GM13977 (cell line): ENCODE measurements at regions not wholly inside any gene's neighbourhood (a gene's known extent, or its start where the extent isn't known, plus 50 kb on each side); places are given as distances from the start of the nearest gene placed in this dataset.

ENCODE experiments used
- DNase-seq: peaks from one replicate; pipeline ENCODE4 v3.0.0; 2012; ENCODE audit warnings: low spot score
- in situ Hi-C: fragments of 300-500 bp; cut with MboI; formaldehyde crosslinking; loops from one replicate; pipeline ENCODE4 v1.12.0; 2022; ENCODE audit warnings: low sequenced_read_pairs, low pct_unique_long_range_greater_than_20kb, mixed read lengths, inconsistent platforms; ENCODE audit not compliant: unreplicated experiment
- TF ChIP-seq, protein P1 (sequence below): IDR thresholded peaks from 2 replicates; pipeline ENCODE4 v1.5.1; 2012; ENCODE audit warnings: mild to moderate bottlenecking, control low read depth; ENCODE audit not compliant: insufficient read depth; ENCODE audit errors: extremely low read depth, missing control alignments

DNA sequence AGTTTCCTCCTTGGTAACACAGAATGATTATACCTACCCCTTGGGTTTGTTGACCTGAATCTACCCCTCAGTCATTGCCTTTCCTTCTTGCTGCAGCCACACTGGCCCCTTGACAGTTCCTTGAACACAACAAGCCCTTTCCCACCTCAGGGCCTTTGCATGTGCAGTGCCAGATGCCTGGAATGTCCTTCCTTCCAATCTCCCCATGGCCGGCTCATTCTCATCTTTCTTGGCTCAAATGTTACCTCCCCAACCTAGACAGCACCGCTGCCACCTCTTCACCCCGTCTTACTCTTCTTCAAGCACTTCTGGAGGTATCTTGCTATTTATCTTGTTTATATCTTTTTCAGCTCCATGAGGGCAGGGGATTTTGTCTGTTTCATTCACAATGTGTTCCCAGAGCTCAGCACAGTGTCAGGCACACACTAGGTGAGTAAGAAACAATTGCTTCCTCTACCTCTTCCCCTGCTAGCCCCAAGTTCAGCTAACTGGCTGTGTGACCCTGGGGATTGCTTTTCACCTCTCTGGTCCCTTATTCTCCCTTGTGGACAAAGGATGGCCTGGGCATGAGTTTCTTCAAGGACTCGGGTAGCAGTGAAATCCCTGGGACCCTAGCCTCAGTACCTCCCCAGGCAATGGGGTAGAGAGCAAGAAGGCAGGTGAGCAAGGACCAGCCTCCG is 121.5 kb downstream of the CEBPB start:
- no peak for DNase-seq
- in situ Hi-C loops: no loop called here
- TF ChIP-seq, protein P1, sequence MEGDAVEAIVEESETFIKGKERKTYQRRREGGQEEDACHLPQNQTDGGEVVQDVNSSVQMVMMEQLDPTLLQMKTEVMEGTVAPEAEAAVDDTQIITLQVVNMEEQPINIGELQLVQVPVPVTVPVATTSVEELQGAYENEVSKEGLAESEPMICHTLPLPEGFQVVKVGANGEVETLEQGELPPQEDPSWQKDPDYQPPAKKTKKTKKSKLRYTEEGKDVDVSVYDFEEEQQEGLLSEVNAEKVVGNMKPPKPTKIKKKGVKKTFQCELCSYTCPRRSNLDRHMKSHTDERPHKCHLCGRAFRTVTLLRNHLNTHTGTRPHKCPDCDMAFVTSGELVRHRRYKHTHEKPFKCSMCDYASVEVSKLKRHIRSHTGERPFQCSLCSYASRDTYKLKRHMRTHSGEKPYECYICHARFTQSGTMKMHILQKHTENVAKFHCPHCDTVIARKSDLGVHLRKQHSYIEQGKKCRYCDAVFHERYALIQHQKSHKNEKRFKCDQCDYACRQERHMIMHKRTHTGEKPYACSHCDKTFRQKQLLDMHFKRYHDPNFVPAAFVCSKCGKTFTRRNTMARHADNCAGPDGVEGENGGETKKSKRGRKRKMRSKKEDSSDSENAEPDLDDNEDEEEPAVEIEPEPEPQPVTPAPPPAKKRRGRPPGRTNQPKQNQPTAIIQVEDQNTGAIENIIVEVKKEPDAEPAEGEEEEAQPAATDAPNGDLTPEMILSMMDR: no peak

DNA sequence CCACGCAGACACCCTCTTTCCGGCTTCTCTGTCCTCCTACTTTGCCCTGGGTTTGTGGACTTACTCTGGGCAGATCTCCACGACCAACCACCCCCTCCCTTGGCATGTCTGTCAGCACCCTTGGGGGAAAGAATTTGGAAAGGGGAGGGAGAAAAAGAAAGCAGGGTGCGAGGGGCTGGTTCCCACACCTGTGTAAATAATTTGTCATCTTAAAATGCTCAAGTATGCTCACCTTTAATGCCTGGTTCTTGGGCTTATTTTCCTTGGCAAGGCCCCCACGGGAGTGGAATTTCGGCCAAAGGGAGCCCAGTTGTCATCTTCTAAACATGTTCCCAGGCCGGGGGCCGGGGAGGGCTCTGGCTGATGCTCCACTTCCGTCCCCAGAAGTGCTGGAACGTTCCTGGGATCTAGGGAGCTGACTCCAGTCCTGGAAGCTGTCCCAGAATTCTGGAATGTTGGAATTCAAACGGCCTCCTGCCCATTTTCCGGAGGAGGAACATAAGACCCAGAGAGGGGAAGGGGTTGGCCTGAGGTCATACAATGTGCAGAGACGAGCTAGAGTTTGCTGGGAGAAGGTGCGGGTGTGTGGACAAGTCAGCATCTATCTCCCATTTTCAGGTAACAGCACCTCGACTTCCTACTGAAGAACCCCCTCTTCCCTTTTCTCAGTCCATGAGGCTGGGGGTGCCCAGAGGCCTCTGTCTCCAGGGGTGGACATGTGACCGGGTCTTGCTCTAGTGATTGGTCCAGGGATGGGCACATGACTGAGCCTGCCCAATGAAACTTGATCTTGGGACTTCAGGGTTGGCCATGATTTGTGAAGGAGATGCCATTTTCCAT is 122.3 kb downstream of the CEBPB start:
- TF ChIP-seq, protein P1: no peak
- no peak for DNase-seq
- in situ Hi-C loops: no loop called here

- in situ Hi-C loops: no loop called here
- TF ChIP-seq, protein P1: no peak
- no peak for DNase-seq
These were observed 122.8 kb downstream of the CEBPB start for GRCh38 chr20:50313522-50313820.

DNA sequence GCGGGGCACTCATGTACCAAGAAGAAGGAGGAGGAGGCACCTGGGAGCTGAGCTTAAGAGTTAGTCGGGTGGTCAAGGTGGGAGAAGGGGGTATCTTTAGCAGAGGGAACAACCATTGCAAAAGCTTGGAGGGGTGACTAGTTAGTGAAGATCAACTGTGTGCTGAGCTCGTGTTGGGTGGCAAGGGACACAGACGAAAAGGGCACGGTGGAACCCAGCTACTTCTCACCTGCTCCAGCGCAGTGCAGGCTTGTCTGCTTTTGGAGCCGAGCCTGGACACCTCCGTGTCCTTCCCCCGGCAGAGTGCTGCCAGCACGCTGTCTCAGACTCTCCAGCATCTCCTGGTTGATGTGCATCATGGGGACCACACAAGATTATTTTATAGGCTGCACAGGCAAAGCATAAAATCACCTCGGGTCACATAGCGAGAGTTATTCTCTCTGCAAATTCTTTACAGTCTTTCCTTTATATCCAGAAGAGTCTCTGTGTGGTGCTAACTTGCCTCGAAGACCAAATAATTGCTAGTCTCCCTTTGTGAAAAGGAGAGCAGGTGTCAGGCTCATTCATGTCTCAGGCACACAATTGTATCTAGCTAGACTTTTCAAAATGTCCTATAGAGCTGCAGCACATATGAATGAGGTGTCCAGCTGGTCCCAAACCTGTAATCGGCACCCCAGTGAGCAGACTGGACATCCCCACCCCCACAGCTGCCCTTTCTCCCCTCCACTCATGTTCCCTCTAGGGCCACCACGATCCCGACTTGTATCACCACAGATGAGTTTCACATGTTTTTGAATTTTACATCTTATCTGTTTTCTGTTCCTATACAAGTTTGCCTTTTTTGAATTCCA is 123.4 kb downstream of the CEBPB start:
- no peak for DNase-seq
- in situ Hi-C loops: no loop called here
- TF ChIP-seq, protein P1: no peak

DNA sequence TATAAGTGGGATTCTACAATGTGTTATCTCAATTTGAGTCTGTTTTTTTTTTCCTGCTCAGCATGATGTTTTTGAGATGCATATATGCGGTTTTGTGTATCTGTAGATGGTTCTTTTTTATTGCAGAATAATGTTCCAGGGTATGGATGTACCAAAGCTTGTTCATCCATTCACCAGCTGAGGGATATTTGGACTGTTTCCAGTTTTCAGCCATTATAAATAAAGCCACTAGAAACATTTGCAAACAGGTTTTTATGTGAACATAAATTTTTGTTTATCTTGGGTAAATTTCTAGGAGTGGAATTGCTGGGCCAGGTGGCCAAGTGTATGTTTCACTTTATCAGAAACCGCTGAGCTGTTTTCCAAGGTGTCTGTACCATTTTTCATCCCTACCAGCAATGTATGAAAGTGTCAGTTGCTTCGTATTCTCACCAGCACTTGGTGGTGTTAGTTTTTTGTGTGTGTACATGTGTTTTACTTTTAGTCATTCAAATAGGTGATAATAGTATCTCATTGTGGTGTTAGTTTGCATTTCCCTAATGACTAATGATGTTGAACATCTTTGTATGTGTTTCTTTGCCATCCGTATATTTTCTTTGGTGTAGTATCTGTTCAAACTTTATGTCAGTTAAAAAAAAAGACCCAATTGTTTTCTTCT is 124.2 kb downstream of the CEBPB start:
- no peak for DNase-seq
- TF ChIP-seq, protein P1: no peak
- in situ Hi-C loops: no loop called here
